NCI-H2227 treated with DMSO at 0.1 percent for 48 hours (cell line): ENCODE measurements at regions not wholly inside any gene's neighbourhood (a gene's known extent, or its start where the extent isn't known, plus 50 kb on each side); places are given as distances from the start of the nearest gene placed in this dataset.
"Not testable (repeated sequence)": the region's sequence is repeated elsewhere in the genome, so short reads cannot be mapped to it uniquely, and the experiment has no call there.

Source experiments
- DNase-seq: peaks from one replicate; lab custom pipeline; 2025; lab: John Stamatoyannopoulos, UW

- DNase-seq = no peak
Observed at GRCh38 chr22:23437779-23438178, 142.3 kb downstream of the IGLL1 start.

GRCh38 chr22:23437107-23437395 lies 143.0 kb downstream of the IGLL1 start:
- DNase-seq = not testable (repeated sequence)

- DNase-seq = not testable (repeated sequence)
Observed at GRCh38 chr22:23436354-23437106, 143.6 kb downstream of the IGLL1 start.

GRCh38 chr22:23435186-23435585 lies 144.9 kb downstream of the IGLL1 start:
- DNase-seq = not testable (repeated sequence)

- DNase-seq = not testable (repeated sequence)
Observed at GRCh38 chr22:23434198-23434830, 145.8 kb downstream of the IGLL1 start.

- not testable (repeated sequence) for DNase-seq
Observed at GRCh38 chr22:23433127-23434005, 146.7 kb downstream of the IGLL1 start.

GRCh38 chr22:23432719-23433118 lies 147.4 kb downstream of the IGLL1 start:
- DNase-seq = not testable (repeated sequence)

GRCh38 chr22:23431337-23432072 lies 148.6 kb downstream of the IGLL1 start:
- DNase-seq = no peak

GRCh38 chr22:23424551-23425068 lies 155.5 kb downstream of the IGLL1 start:
- DNase-seq = not testable (repeated sequence)

GRCh38 chr22:23424031-23424430 lies 156.1 kb downstream of the IGLL1 start:
- no peak for DNase-seq

GRCh38 chr22:23422281-23422680 lies 157.8 kb downstream of the IGLL1 start:
- not testable (repeated sequence) for DNase-seq

GRCh38 chr22:23421300-23421699 lies 158.8 kb downstream of the IGLL1 start:
- DNase-seq = not testable (repeated sequence)

- no peak for DNase-seq
Observed at GRCh38 chr22:23419931-23420330, 160.2 kb downstream of the IGLL1 start.

- DNase-seq = no peak
Observed at GRCh38 chr22:23419171-23419570, 160.9 kb downstream of the IGLL1 start.

GRCh38 chr22:23418159-23418788 lies 161.8 kb downstream of the IGLL1 start:
- DNase-seq = no peak

- DNase-seq = not testable (repeated sequence)
Observed at GRCh38 chr22:23417327-23417726, 162.8 kb downstream of the IGLL1 start.

- DNase-seq = not testable (repeated sequence)
Observed at GRCh38 chr22:23416169-23416690, 163.9 kb downstream of the IGLL1 start.

GRCh38 chr22:23415490-23415851 lies 164.6 kb downstream of the IGLL1 start:
- DNase-seq = no peak

- no peak for DNase-seq
Observed at GRCh38 chr22:23414727-23415489, 165.2 kb downstream of the IGLL1 start.

GRCh38 chr22:23411739-23412138 lies 168.4 kb downstream of the IGLL1 start:
- no peak for DNase-seq
